Superior temporal gyrus (tissue), 1 donor: ENCODE measurements at regions not wholly inside any gene's neighbourhood (a gene's known extent, or its start where the extent isn't known, plus 50 kb on each side); places are given as distances from the start of the nearest gene placed in this dataset.
A peak's percentile ranks its signal among the peaks of the same experiment; 100 is the strongest.
"Not testable (repeated sequence)": the region's sequence is repeated elsewhere in the genome, so short reads cannot be mapped to it uniquely, and the experiment has no call there.

Source experiments
- DNase-seq: peaks from one replicate; pipeline ENCODE4 v3.0.0-alpha.2; 2016; ENCODE audit errors: extremely low spot score

- peak; percentile 2 for DNase-seq
Observed at GRCh38 chr3:98702166-98702565, 61.0 kb upstream of the ST3GAL6 start.

DNA sequence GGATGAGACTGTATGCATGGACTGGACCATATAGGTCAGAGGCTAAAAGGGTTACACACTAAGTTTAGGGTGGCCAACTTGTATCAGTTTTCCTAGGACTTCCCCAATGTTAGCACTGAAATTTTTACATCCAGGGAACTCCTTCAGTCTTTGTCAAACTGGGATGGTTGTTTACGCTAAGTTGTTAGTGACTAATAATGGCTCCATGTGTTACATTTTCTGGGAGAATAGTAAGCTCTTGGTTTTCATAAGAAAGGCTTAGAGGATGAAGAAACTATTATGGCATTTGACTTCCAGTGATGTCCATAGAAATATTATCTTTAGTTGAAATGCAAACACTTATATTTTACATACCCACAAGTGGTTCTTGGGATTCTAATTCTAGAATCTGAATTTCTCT, 57.9 kb upstream of the ST3GAL6 start:
- no peak for DNase-seq

DNA sequence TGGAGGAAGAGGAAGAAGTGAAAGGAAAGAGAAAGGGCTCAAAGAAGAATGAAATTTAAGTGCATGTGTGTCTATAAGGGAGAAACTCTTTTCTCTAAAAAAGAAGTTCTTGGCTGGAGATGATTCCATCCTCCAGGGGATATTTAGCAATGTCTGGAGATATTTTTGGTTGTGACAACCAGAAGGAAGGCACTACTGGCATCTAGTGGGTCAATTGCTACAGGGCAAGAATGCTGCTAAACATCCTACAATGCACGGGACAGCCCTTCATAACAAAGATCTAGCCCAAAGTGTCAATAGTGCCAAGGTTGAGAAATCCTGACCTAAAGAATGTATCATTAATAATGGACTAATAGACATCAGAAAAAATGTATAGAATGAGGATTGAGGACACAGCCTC, 57.4 kb upstream of the ST3GAL6 start:
- no peak for DNase-seq

DNA sequence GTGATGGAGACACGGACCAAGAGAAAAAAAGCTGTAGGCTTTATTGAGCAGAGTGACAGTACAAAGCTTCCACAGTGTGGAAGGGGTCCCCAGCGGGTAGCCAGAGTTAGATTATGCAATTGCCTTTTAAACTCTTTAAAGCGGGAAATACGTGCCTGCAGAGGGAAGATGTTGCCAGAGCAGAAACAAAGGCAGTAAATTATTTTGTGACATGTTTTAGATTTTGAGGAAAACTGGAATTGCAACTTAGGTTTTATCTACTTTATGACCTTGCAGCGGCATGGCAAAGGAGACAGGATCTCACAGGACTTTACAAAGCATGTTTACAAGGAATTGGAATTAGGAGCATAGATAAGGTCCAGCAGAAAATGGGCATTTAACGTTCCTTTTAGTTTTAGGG, 54.5 kb upstream of the ST3GAL6 start:
- DNase-seq, result peak; percentile 2

GRCh38 chr3:98709441-98709840, 53.7 kb upstream of the ST3GAL6 start:
- peak; percentile 3 for DNase-seq

DNA sequence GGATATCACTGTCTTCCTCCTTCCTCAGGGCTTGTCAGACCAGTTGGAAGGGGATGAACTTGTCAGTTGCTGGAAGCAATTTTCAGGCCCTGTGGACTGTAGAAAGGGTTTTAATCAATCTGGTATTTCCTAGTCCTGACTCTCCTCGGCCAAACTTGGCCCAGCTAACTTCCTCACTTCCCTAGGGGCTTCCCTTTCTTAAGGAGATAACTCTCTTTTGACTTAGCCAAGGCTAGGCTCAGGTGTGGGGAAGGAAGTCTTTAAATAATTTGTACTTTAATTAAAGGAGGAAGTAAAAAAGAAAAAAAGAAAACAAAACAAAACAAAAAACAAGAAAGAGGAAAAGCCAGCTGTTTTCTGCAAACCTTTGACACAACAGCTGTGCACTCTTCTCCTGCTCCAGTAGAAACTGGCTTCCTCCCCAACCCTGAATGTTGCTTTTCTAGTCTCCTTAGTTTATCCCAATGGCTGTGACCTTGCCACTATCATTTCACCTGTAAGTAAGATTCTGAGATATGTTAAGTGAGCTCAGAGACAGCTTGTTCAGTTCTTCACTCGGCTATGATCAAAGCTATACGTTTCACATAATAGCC, 53.0 kb upstream of the ST3GAL6 start:
- DNase-seq, result peak; percentile 6

- peak; percentile 4 for DNase-seq
Observed at GRCh38 chr3:98711426-98711825, 51.7 kb upstream of the ST3GAL6 start.

- peak; percentile 1 for DNase-seq
Observed at GRCh38 chr3:98712726-98713125, 50.4 kb upstream of the ST3GAL6 start.

GRCh38 chr3:98713332-98713731, 49.8 kb upstream of the ST3GAL6 start:
- DNase-seq, result not testable (repeated sequence)
